H9 (cell line): ENCODE measurements at regions not wholly inside any gene's neighbourhood (a gene's known extent, or its start where the extent isn't known, plus 50 kb on each side); places are given as distances from the start of the nearest gene placed in this dataset.

Experiments
- DNase-seq: peaks from one replicate; pipeline ENCODE4 v3.0.0-alpha.2; 2017
- H2AFZ ChIP-seq: one replicate; pipeline ENCODE4 v1.6.1; 2013; ENCODE audit warnings: mild to moderate bottlenecking, low read length, control low read depth, moderate library complexity
- H2AK5ac ChIP-seq: 2 replicates; pipeline ENCODE4 v1.6.1; 2013; ENCODE audit warnings: low read length, control low read depth, mixed read lengths; ENCODE audit not compliant: insufficient read length
- H2BK120ac ChIP-seq: one replicate; pipeline ENCODE4 v1.6.1; 2013; ENCODE audit warnings: low read depth, mild to moderate bottlenecking, low read length, control low read depth, inconsistent platforms; ENCODE audit not compliant: poor library complexity, severe bottlenecking
- H2BK12ac ChIP-seq: 2 replicates; pipeline ENCODE4 v1.6.1; 2013; ENCODE audit warnings: low read length, control low read depth, mixed read lengths, low read depth; ENCODE audit not compliant: insufficient read length
- H2BK15ac ChIP-seq: 2 replicates; pipeline ENCODE4 v1.6.1; 2013; ENCODE audit warnings: low read depth, low read length, control low read depth
- H2BK20ac ChIP-seq: one replicate; pipeline ENCODE4 v1.6.1; 2013; ENCODE audit warnings: low read depth, mild to moderate bottlenecking, low read length, control low read depth, inconsistent platforms; ENCODE audit not compliant: poor library complexity, severe bottlenecking
- H2BK5ac ChIP-seq: 2 replicates; pipeline ENCODE4 v1.6.1; 2013; ENCODE audit warnings: low read length, control low read depth, mixed read lengths; ENCODE audit not compliant: insufficient read length
- H3K14ac ChIP-seq: 2 replicates; pipeline ENCODE4 v1.6.1; 2013; ENCODE audit warnings: low read length, control low read depth; ENCODE audit not compliant: insufficient read depth
- H3K18ac ChIP-seq: 2 replicates; pipeline ENCODE4 v1.6.1; 2013; ENCODE audit warnings: low read depth, mild to moderate bottlenecking, mixed read lengths, low read length, control low read depth; ENCODE audit not compliant: insufficient read length
- H3K23ac ChIP-seq: 2 replicates; pipeline ENCODE4 v1.6.1; 2013; ENCODE audit warnings: low read length, control low read depth, mixed read lengths, low read depth; ENCODE audit not compliant: insufficient read length
- H3K23me2 ChIP-seq: 2 replicates; pipeline ENCODE4 v1.6.1; 2013; ENCODE audit warnings: low read depth, mild to moderate bottlenecking, mixed read lengths, low read length, control low read depth; ENCODE audit not compliant: insufficient read length, poor library complexity, severe bottlenecking
- H3K27ac ChIP-seq: 2 replicates; pipeline ENCODE4 v1.5.1; 2013; ENCODE audit warnings: low read length, control low read depth, mixed read lengths, low read depth; ENCODE audit not compliant: insufficient read length
- H3K27me3 ChIP-seq: 2 replicates; pipeline ENCODE4 v1.6.1; 2013; ENCODE audit warnings: low read length, control low read depth, inconsistent platforms; ENCODE audit not compliant: insufficient read depth
- H3K4ac ChIP-seq: 2 replicates; pipeline ENCODE4 v1.6.1; 2013; ENCODE audit warnings: low read depth, mild to moderate bottlenecking, control low read depth, inconsistent platforms, low read length, moderate library complexity
- H3K4me1 ChIP-seq: 2 replicates; pipeline ENCODE4 v1.6.1; 2013; ENCODE audit warnings: low read length, control low read depth, inconsistent platforms; ENCODE audit not compliant: insufficient read depth
- H3K4me2 ChIP-seq: 2 replicates; pipeline ENCODE4 v1.6.1; 2013; ENCODE audit warnings: low read length, control low read depth, mixed read lengths; ENCODE audit not compliant: insufficient read length, insufficient read depth
- H3K56ac ChIP-seq: 2 replicates; pipeline ENCODE4 v1.6.1; 2013; ENCODE audit warnings: low read depth, mild to moderate bottlenecking, mixed read lengths, low read length, control low read depth; ENCODE audit not compliant: insufficient read length
- H3K79me1 ChIP-seq: 2 replicates; pipeline ENCODE4 v1.6.1; 2013; ENCODE audit warnings: low read depth, mild to moderate bottlenecking, moderate library complexity, low read length, control low read depth, inconsistent platforms; ENCODE audit not compliant: insufficient read depth, poor library complexity, severe bottlenecking
- H3K79me2 ChIP-seq: 2 replicates; pipeline ENCODE4 v1.6.1; 2013; ENCODE audit warnings: low read length, control low read depth, inconsistent platforms; ENCODE audit not compliant: insufficient read depth
- H3K9ac ChIP-seq: 2 replicates; pipeline ENCODE4 v1.6.1; 2013; ENCODE audit warnings: low read length, control low read depth, mixed read lengths; ENCODE audit not compliant: insufficient read length; ENCODE audit errors: extremely low read depth
- H3K9me3 ChIP-seq: one replicate; pipeline ENCODE4 v1.6.1; 2013; ENCODE audit warnings: low read depth, low read length, inconsistent platforms; ENCODE audit not compliant: control insufficient read depth
- H3T11ph ChIP-seq: one replicate; pipeline ENCODE4 v1.6.1; 2013; ENCODE audit warnings: mild to moderate bottlenecking, low read length, control low read depth, inconsistent platforms
- H4K20me1 ChIP-seq: one replicate; pipeline ENCODE4 v1.6.1; 2013; ENCODE audit not compliant: control insufficient read depth, insufficient read length, insufficient read depth
- H4K5ac ChIP-seq: 2 replicates; pipeline ENCODE4 v1.6.1; 2013; ENCODE audit warnings: low read depth, mild to moderate bottlenecking, mixed read lengths, low read length, control low read depth; ENCODE audit not compliant: insufficient read length
- H4K8ac ChIP-seq: replicated peaks from 2 replicates; pipeline ENCODE4 v1.6.1; 2013; ENCODE audit warnings: low read length, control low read depth, mixed read lengths, low read depth; ENCODE audit not compliant: insufficient read length
- H4K91ac ChIP-seq: 2 replicates; pipeline ENCODE4 v1.6.1; 2013; ENCODE audit warnings: low read depth, mild to moderate bottlenecking, moderate library complexity, mixed read lengths, low read length, control low read depth; ENCODE audit not compliant: insufficient read length
- H3K27ac Mint-ChIP-seq, 3 experiments: 2 replicates in 2 of 3; 3 replicates in 1 of 3; pipeline ENCODE4 v1.8.0; 2020 to 2021; ENCODE audit warnings: mixed read lengths in 3 of 3, mild to moderate bottlenecking in 1 of 3, moderate library complexity in 1 of 3
- H3K27me3 Mint-ChIP-seq: 2 replicates; pipeline ENCODE4 v1.8.0; 2021; ENCODE audit warnings: low read depth, mild to moderate bottlenecking, moderate library complexity, mixed read lengths
- H3K36me3 Mint-ChIP-seq, 3 experiments: 2 replicates in 2 of 3; 3 replicates in 1 of 3; pipeline ENCODE4 v1.8.0; 2020 to 2021; ENCODE audit warnings: low read depth in 3 of 3, mixed read lengths in 3 of 3; ENCODE audit not compliant: insufficient read depth in 1 of 3
- H3K4me1 Mint-ChIP-seq, 2 experiments: 2 replicates each; pipeline ENCODE4 v1.8.0; 2020; ENCODE audit warnings: mixed read lengths in 2 of 2
- H3K4me3 Mint-ChIP-seq, 2 experiments: 2 replicates in 1 of 2; 3 replicates in 1 of 2; pipeline ENCODE4 v1.8.0; 2020 to 2021; ENCODE audit warnings: mild to moderate bottlenecking in 2 of 2, mixed read lengths in 2 of 2, moderate library complexity in 1 of 2
- H3K9me3 Mint-ChIP-seq, 2 experiments: 2 replicates in 1 of 2; 3 replicates in 1 of 2; pipeline ENCODE4 v1.8.0; 2020; ENCODE audit warnings: mild to moderate bottlenecking in 2 of 2, mixed read lengths in 2 of 2, moderate library complexity in 1 of 2
- CTCF ChIP-seq: fragments of 200-600 bp; sonication (generic); conservative IDR thresholded peaks from 3 replicates; pipeline ENCODE4 v1.8.0; 2021; ENCODE audit warnings: antibody characterized with exemption, mild to moderate bottlenecking
- WGBS: extraction: QIAGEN DNeasy Blood & Tissue Kit; methylation state at CpG from one replicate; pipeline ENCODE4 v1.1.7; 2013; ENCODE audit warnings: missing lambda C conversion rate, low lambda C conversion rate, mixed read lengths; ENCODE audit not compliant: insufficient read length; ENCODE audit errors: extremely low coverage; 5-methylcytosine and 5-hydroxymethylcytosine counted together

DNA sequence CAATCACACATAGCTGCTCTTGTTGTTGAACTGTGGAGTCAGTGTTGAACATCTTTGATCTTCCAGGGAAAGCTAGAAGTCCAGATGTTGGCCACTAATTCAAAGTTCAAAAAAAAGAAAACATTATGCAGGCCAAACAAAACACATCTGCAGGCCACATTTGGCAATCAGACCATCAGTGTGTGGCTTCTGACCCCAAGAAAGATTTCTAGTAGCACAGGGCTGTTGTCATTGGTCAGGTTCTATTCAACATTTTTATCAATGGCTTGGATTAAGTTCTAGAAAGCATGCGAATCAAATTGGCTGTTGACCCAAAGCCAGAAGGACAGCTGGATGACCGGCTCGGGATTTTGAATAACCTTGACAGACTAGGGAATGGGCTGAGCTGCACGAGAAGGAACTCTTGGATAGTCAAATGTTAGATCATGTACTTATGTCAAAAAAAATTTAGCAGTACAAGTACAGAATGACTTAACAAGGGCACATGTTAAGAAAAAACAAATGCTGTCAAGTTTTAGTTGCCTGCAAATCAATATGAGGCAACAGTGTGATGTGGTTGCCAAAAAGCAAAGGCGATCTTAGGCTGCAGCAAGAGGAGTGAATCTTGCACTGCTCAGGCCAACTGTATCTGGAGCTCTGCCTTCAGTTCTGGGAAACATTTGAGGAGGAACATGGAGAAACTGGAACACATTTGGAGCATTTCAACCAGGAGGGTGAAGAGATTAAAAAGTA, 187.6 kb downstream of the RGS9 start:
- Histone ChIP-seq H2AFZ (no peak overlapping the region), H2BK12ac (no peak overlapping the region), H2BK120ac (no peak overlapping the region), H3K9me3 (no peaks in the 10 kb centered on the region), H3K14ac (no peak overlapping the region), H3T11ph (no peak overlapping the region), H3K27ac (no peak overlapping the region), H3K23ac (no peak overlapping the region), H2AK5ac (no peak overlapping the region), H3K9ac (no peak overlapping the region), H4K8ac (no peak overlapping the region), H3K79me2 (no peaks in the 10 kb centered on the region), H4K5ac (no peak overlapping the region), H4K91ac (no peak overlapping the region), H2BK20ac (no peak overlapping the region), H3K56ac (no peak overlapping the region), H3K27me3 (no peaks in the 10 kb centered on the region), H4K20me1 (no peaks in the 10 kb centered on the region), H3K23me2 (no peaks in the 10 kb centered on the region), H3K79me1 (no peaks in the 10 kb centered on the region), H2BK5ac (no peak overlapping the region), H3K4me2 (no peak overlapping the region), H3K18ac (no peak overlapping the region), H2BK15ac (no peak overlapping the region), H3K4me1 (no peaks in the 10 kb centered on the region), H3K4ac (no peak overlapping the region)
- Mint-ChIP-seq H3K36me3 (peaks cover 0 to 2% (median 0%) of the 10 kb centered on the region in 3 experiments; a peak in 1 of 7 replicates), H3K27ac (no peak overlapping the region; a peak in 1 of 7 replicates), H3K4me3 (no peak overlapping the region), H3K27me3 (no peaks in the 10 kb centered on the region; the same call in 1 of the 2 replicates), H3K4me1 (no peaks in the 10 kb centered on the region), H3K9me3 (peaks cover 0 to 2% of the 10 kb centered on the region in 2 experiments; a peak in 1 of 5 replicates)
- no peak for TF ChIP-seq CTCF
- DNase-seq, result no peak
- WGBS, result no CpG with 5 or more reads among the region's 5 CpGs
